Fibroblast of peridontal ligament (primary cell): ENCODE measurements at regions not wholly inside any gene's neighbourhood (a gene's known extent, or its start where the extent isn't known, plus 50 kb on each side); places are given as distances from the start of the nearest gene placed in this dataset.
"Not testable (repeated sequence)": the region's sequence is repeated elsewhere in the genome, so short reads cannot be mapped to it uniquely, and the experiment has no call there.

Source experiments
- DNase-seq: peaks from one replicate; pipeline ENCODE4 v3.0.0-alpha.2; 2010; ENCODE audit errors: extremely low read depth

DNA sequence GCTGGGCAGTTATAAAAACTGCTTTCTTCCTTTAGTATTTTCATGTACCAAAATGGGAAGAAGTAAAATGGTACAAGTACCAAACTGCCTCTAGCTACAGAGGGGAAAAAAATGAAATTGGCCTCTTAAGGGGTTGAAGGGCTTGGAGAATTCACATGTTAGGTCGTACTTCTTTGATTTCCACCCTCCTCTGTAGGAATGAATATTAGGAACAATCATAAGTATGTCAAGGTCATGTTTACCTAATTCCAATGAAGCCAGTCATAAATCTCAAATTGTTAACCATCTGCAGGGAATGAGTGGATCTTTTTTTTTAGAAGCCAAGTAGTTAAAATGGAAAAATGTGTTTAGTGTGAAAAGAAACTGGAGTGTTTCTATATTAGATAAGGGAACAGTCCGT is 772.6 kb downstream of the PRIM2 start:
- not testable (repeated sequence) for DNase-seq

DNA sequence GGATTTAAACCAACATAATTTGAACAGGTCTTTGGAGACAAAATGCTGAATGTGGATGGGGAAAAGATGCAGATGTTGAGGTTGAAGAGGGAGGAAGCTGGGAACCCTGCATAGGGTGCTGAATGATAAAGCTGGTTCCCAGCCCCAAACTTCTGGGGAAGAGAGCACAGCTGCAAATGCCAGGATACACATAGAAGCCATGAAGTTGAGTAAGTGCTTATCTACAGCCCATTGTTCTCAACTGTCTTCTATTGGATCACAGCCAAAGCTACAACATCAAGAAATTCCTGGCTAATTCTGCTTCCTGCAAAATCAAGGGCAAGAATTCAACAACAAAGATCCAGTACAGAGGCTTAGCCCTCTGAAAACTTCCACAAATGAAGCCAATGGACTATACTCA is 779.8 kb downstream of the PRIM2 start:
- DNase-seq, result not testable (repeated sequence)

DNA sequence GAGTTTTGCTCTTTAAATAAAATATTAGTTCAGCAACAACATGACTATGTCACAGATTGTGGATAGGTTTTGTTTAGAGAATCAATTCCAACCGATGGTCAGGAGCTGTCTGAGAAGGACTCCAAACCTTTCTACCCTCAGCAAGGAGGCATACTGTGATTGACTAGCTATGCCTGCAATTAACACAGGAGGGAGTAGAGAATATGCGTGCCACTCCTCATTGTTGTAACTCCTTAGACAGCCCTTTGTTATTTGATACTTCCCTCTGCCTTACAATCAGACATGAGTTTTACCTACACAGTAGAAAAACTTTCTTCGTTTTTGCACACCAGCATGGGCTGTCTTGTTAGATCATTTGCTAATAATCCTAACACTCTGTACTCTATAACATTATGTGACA is 796.5 kb downstream of the PRIM2 start:
- no peak for DNase-seq

DNA sequence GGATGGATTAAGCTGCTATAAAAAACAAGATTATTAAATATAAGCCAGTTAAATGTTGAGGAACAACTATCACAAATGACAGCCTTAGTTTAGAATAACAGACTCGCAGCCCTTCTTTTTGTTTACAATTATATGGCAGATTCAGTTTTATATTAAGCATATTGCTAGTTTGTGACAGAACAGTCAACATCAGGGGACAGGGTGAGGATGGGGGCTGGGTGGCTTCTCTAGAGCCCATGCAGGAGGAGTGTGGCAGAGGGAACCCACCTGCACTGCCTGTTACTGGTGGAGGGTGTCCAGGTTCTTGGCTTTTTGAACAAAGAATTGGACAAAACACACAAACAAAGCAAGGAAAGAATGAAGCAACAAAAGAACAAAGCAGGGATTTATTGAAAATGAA is 799.7 kb downstream of the PRIM2 start:
- not testable (repeated sequence) for DNase-seq

DNA sequence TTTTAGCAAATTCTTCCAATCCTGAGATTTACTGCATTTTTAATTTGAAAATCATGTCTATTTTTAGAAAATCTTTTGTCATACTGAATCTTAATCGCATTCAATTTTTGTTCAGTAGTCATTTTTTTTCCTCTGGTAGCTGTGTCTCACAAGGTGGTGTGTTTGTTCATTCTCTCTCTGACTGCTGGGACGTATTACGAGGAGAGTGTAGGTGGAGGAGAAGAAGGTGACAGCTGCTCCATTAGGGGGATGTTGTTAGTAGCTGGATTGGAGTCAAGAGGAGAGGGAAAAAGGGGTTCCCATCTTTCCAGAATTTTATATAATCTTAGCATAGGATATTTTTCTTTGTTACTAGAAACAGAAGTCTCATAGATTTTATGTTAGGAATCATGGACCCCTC is 804.2 kb downstream of the PRIM2 start:
- not testable (repeated sequence) for DNase-seq

DNA sequence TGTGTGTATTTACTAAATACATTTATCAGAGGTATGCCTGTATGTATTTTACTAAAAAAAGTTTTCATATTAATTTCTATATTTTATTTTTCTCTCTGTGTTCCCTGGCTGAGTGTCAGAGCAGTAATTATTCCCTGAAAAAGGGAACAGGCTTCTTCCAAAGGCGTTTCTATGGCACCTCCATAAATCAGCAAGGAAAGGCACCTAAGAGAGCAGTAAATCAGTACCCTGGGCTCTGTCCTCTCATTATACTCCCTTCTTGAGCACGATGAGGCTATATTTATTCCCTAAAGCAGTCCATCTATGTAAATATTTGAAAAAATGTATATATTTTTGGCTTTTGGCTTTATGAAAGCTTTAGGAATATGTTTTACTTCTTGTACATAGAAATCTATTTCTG is 806.3 kb downstream of the PRIM2 start:
- not testable (repeated sequence) for DNase-seq

DNA sequence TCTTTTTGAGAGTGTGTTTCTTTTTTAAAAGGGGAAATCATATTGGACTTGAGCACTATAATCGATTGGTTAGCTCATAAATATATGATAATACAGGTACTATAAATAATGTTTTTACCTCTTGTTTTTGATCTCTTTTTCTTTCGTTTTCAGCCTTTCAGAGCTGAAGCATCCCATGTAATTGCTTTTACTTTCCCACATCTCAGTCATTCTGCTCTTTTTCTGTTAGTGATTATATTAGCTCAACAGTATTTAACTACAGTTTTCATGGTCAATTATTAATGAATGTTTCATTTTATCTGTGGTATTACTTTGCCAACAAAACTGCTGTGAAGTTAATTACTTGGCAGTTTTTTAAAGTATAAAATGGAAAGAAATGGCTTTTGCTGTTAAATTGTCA is 811.1 kb downstream of the PRIM2 start:
- not testable (repeated sequence) for DNase-seq

DNA sequence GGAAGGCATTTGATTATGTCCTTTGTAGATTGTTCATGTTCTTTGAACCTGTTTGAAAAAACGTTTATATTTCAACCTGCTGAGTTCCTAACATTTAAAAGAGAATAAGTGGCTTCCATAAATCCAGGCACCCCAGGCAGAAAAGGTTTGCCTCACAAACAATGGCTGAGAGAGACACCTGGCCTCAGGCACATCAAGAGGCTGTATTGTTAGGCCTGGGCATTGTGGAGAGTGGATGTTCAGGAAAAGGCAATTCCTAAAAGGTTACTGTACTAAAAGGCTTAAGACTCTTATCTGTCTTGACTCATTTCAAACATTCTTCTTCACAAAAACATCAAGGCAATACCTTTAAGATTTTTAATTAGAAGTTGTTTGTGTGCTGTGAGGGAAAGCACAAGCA is 811.7 kb downstream of the PRIM2 start:
- not testable (repeated sequence) for DNase-seq

DNA sequence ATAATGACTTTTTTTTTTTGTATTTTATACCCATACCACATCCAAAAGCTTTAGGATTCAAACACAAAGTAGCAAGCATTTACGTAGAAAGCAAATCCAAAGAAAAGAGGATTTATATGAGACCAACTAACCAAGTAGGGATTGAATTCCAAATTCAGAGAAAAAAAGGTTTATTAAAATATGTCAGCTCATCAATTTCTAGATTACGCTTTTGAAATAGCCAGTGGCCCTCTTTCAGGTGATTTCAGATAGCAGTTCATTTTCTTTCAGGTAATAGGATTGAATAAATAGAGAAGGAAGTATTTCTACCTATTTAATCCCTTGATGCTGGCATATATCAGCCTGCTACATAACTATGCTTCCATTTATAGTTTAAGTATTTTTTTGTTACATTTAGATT is 822.3 kb downstream of the PRIM2 start:
- DNase-seq, result not testable (repeated sequence)

DNA sequence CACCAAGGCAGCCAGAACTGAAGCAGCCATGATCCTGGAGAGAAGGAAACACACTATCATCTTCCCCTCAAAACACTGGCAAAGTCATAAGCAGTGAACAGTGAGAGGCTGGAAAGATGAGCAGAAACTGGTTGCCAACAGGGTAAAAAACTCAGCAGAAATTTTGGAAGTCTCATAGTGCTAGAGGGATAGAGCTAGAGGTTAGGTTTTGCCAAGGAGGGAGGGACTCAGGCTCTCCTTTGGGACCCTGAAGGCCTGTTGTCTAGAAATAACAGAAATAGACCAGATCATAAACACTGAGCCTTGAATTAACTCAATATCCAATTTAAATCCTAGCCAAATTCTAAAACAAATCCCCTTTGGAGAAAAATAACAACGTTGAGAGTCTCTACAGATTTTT is 853.6 kb downstream of the PRIM2 start:
- DNase-seq, result not testable (repeated sequence)

DNA sequence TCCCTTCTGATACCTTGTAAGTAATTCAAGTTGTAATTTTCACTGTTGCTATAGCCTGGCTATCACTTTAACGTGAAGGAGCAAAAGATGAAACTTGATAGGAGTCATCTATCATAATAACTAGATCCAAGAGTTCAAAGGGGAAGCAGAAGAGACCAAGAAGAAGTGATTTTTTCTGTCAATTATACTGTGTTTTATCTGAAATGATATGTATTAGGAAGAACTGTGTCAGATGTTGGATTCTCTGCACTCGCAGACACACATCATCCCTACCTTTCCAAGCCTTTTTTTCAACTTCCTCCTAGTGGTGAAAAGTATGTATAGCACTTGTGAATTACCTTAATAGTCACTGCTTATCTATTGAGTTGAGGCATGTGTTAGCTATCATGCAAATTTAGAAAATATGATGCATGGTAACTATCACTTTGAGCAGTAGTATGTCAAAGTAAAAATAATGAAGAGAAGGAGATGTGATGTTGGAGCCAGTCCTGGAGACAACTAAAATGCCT is 864.2 kb downstream of the PRIM2 start:
- DNase-seq, result not testable (repeated sequence)

DNA sequence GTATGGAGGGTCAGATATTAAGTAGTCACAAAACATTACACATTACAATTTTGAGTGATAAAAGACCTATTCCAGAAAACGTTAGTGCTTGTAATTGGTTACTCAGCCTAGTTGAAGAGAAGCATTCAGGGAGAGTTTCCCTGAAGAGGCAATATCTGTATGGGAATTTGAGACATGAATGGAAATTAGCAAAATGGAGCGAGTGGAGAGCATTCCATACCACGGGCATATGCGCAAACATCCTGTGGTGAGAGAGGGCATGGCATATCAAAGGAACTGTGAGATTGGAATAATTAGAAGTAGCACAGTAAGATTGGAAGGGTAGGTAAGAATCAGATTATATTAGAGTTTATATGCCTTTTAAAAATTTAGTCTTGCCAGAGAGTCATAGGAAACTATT is 867.9 kb downstream of the PRIM2 start:
- DNase-seq, result not testable (repeated sequence)

DNA sequence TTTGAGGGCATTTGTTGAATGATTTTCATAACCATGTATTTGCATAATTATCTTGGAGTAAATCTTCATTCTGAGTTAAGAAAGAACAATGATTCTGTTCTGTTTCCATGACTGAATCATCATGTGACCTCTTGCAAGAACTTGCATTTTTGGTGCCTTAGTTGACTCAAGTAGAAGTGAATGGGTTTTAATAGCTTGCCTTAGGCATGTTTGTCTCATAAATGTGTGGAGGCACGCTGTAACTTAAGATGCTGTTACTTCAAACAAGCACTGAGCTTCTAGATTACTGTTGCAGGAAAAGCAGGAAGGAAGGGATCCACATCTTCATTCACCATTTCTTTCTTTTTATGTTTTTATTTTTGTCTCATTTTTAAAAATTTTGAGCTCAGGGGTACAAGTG is 875.8 kb downstream of the PRIM2 start:
- DNase-seq, result peak; percentile 33

DNA sequence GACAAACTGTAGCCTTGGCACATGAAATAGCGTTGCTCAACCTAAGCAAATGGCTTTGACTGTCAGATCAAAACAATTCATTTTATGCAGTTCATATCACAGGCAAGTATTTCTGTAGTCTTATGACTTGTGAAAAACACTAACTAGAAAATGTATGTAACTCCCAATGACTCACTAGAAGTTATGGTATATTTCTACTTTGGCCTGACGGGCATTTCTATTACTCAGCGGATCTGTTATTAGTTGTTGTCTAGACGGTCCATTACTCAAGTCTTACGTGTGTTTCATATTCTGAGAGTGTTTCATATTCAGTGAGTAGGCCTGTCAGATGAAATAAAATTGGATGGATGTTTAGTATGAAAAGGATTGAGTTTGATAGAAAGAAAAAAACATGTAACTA is 880.9 kb downstream of the PRIM2 start:
- DNase-seq, result peak; percentile 18

DNA sequence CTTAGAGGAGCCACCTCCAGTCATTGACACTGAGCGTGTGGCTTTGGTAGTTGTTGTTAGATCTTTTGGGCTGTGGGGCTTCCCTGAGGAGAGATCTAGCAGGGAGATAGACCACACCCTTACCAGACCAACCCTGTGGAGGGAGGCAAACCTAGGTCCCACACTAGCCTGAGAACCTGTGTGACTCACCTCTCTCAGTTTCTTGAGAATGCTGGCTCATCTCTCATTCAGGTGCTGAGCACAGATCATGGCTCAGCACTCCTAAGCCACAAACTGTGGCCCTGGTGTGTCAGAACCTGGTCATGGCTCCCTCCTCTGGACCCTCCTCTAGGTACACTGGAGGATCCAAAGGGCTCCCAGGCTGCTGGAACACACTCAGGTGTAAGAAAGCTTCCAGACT is 919.7 kb downstream of the PRIM2 start:
- not testable (repeated sequence) for DNase-seq

DNA sequence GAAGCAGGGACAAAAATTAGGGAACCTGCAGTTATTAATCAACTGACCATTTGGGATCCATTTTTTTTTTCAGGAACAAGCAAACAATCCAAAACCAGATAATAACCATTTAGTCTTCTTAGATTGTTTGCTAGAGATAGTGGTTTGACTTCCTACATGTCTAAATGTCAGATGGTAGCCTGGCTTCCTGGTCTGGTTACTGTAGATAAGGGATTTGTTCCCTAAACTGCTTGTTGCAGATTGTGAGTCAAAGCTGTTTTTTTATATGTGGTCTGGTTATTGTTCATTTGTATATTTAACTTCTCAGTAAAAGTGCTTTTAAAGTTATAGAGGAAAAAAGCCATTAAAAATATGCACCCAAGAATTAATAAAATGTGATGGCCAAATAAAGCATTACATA is 921.0 kb downstream of the PRIM2 start:
- not testable (repeated sequence) for DNase-seq

DNA sequence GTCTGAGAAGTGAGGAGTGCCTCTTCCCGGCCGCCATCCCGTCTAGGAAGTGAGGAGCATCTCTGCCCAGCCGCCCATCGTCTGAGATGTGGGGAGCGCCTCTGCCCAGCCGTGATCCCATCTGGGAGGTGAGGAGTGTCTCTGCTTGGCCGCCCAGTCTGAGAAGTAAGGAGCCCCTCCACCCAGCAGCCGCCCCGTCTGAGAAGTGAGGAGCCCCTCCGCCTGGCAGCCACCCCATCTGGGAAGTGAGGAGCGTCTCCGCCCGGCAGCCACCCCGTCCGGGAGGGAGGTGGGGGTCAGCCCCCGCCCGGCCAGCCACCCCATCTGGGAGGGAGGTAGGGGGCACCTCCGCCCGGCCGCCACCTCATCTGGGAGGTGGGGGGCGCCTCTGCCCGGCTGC is 940.2 kb downstream of the PRIM2 start:
- not testable (repeated sequence) for DNase-seq

DNA sequence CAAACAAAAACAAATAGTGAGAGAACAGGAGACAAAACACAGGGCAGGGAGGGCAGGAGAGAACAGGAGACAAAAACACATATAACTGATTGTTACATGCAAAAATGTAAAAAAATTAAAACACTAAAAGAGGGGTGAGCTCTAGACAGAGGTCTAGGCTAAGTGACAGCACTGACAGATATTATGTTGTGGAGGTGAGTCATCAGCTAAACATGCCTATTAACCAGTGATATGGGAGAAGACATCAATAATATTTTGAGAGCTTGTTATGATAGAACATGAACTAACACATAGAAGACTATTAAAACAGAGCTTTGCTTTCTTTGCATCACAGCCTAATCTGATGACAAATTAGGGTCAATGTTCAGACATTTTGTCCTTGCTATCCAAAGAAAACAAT is 972.7 kb downstream of the PRIM2 start:
- no peak for DNase-seq

DNA sequence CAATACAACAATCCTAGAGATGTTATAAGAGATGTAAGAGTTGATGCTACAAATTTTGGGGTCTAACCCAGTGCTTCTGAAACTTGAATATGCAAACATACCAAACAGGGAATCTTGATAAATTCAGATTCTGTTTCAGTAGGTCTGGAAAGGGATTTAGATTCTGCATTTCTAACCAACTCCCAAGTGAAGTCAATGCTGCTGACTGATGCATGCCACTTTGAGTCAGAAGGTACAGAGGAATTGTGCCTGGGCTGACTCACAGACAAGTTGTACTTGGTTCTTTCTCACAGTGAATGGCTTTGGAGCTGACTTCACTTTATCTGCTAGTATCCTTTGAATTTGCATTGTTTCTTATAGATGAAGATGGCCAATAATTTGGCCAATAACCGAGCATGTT is 973.9 kb downstream of the PRIM2 start:
- DNase-seq, result not testable (repeated sequence)

DNA sequence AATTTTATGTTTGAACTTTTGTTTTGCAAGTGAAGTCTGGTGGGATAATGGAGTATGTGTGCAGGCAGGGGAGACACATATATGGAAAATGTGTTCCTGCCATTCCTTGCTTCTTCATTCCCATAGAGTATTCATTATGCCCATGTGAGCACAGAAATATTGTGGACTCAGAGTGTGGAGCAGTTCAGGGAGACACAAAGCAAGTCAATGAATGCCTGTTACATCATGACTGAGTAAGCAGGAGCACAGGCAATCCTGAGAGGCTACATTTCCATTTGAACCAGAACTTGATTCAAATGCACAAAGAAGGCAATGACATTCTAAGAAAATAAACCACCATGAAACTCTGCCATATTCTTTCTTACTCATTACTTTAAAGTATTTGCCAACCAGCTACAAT is 990.5 kb downstream of the PRIM2 start:
- DNase-seq, result not testable (repeated sequence)

DNA sequence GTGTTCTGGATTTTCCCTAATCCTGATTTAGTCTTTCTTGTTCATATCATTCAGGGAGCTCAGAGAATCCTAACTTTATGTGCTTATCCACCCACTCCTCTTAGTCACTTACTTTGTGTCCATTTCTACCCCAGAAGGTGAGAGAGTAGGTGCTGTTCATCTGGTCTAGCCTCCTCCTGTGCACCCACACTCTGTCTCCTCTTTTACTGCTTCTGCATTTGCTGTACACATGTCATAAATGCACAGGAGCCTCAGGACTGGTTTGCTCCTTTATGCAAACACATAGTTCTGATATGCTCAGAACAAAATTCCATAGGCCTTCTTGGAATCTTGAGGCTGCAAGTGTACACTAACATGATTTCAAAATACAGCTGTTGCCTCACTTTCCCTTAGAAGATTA is 1014.7 kb downstream of the PRIM2 start:
- DNase-seq, result not testable (repeated sequence)

DNA sequence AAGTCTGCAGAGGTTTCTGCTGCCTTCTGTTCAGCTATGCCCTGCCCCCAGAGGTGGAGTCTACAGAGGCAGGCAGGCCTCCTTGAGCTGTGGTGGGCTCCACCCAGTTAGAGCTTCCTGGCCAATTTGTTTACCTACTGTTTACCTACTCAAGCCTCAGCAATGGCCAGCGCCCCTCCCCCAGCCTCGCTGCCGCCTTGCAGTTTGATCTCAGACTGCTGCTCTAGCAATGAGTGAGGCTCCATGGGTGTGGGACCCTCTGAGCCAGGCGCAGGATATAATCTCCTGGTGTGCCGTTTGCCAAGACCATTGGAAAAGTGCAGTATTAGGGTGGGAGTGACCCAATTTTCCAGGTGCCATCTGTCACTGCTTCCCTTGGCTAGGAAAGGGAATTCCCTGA is 1024.9 kb downstream of the PRIM2 start:
- DNase-seq, result not testable (repeated sequence)

DNA sequence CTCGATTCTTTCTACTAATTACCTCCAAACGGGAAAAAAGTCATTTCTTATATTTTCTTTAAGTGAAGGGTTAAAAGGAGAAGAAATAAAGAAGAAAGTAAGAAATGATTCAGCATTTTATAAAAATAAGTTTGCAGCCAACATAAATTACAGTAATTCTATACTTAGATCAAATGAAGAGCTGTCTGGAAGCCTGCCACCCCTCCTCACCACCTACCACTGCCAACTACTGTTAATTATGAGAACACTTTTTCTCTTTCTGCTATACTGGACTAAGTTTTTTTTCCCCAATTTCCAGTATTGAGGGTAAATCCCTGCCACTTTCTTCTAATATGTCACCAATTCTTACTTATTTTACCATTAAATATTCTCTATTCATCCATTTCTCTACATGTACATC is 1030.1 kb downstream of the PRIM2 start:
- DNase-seq, result not testable (repeated sequence)

DNA sequence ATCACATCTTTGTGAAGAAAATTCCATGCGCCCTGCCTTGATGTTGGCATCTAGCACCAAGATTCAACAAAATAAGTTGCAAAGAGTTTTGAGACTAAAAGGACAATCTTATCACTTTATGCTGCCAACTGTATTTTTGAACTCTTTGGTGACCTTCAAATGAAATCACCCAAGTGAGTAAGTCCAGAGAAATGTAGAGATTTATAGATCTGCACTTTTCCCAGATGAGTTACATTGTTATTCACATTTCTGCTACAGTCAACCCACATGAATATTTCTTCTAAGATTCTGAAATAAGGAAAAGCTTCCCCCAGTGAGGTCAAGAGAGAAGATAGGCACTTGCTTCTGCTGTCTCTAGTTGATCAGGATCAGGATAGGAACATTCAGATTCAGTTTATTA is 1034.2 kb downstream of the PRIM2 start:
- not testable (repeated sequence) for DNase-seq
